ENCODE measurements at regions not wholly inside any gene's neighbourhood (a gene's known extent, or its start where the extent isn't known, plus 50 kb on each side); places are given as distances from the start of the nearest gene placed in this dataset.

GRCh38 chr11:32500001-32500400 is 64.7 kb upstream of the WT1 start:
- TF ChIP-seq, protein P1, sequence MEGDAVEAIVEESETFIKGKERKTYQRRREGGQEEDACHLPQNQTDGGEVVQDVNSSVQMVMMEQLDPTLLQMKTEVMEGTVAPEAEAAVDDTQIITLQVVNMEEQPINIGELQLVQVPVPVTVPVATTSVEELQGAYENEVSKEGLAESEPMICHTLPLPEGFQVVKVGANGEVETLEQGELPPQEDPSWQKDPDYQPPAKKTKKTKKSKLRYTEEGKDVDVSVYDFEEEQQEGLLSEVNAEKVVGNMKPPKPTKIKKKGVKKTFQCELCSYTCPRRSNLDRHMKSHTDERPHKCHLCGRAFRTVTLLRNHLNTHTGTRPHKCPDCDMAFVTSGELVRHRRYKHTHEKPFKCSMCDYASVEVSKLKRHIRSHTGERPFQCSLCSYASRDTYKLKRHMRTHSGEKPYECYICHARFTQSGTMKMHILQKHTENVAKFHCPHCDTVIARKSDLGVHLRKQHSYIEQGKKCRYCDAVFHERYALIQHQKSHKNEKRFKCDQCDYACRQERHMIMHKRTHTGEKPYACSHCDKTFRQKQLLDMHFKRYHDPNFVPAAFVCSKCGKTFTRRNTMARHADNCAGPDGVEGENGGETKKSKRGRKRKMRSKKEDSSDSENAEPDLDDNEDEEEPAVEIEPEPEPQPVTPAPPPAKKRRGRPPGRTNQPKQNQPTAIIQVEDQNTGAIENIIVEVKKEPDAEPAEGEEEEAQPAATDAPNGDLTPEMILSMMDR (IDR thresholded peaks at IDR 0.05), result no peak
- TF ChIP-seq POLR2A (IDR thresholded peaks at IDR 0.05), result no peak
